GM18508 (cell line): ENCODE measurements at regions not wholly inside any gene's neighbourhood (a gene's known extent, or its start where the extent isn't known, plus 50 kb on each side); places are given as distances from the start of the nearest gene placed in this dataset.

Experiments
- ATAC-seq: cut with Tn5 transposase; IDR thresholded peaks from one replicate; pipeline ENCODE4 v1.9.1; 2021; ENCODE audit warnings: moderate number of reproducible peaks; ENCODE audit not compliant: insufficient read depth, unreplicated experiment

GRCh38 chr3:102595057-102595456 is 160.2 kb downstream of the ZPLD1 start:
- no peak for ATAC-seq

GRCh38 chr3:102599819-102600576 is 165.2 kb downstream of the ZPLD1 start:
- ATAC-seq, result no peak

GRCh38 chr3:102605153-102605552 is 170.3 kb downstream of the ZPLD1 start:
- no peak for ATAC-seq

- ATAC-seq, result no peak
Observed at GRCh38 chr3:102608875-102609274, 174.1 kb downstream of the ZPLD1 start.

GRCh38 chr3:102614021-102614569 is 179.3 kb downstream of the ZPLD1 start:
- ATAC-seq, result no peak

- no peak for ATAC-seq
Observed at GRCh38 chr3:102614585-102614984, 179.8 kb downstream of the ZPLD1 start.

- ATAC-seq, result no peak
Observed at GRCh38 chr3:102617381-102617780, 182.6 kb downstream of the ZPLD1 start.

- ATAC-seq, result no peak
Observed at GRCh38 chr3:102619361-102619760, 184.5 kb downstream of the ZPLD1 start.

- no peak for ATAC-seq
Observed at GRCh38 chr3:102629943-102630342, 195.1 kb downstream of the ZPLD1 start.

GRCh38 chr3:102630531-102630930 is 195.7 kb downstream of the ZPLD1 start:
- no peak for ATAC-seq

- no peak for ATAC-seq
Observed at GRCh38 chr3:102643546-102643945, 208.7 kb downstream of the ZPLD1 start.

GRCh38 chr3:102646557-102646956 is 211.7 kb downstream of the ZPLD1 start:
- ATAC-seq, result no peak

- no peak for ATAC-seq
Observed at GRCh38 chr3:102660653-102661052, 225.8 kb downstream of the ZPLD1 start.

GRCh38 chr3:102661707-102662497 is 227.1 kb downstream of the ZPLD1 start:
- ATAC-seq, result no peak

- ATAC-seq, result no peak
Observed at GRCh38 chr3:102662498-102662772, 227.6 kb downstream of the ZPLD1 start.

- no peak for ATAC-seq
Observed at GRCh38 chr3:102664126-102664525, 229.3 kb downstream of the ZPLD1 start.

- ATAC-seq, result no peak
Observed at GRCh38 chr3:102665183-102665582, 230.4 kb downstream of the ZPLD1 start.

- ATAC-seq, result no peak
Observed at GRCh38 chr3:102668247-102668646, 233.4 kb downstream of the ZPLD1 start.

- ATAC-seq, result no peak
Observed at GRCh38 chr3:102670986-102671385, 236.2 kb downstream of the ZPLD1 start.

- ATAC-seq, result no peak
Observed at GRCh38 chr3:102672305-102672704, 237.5 kb downstream of the ZPLD1 start.

GRCh38 chr3:102673271-102674115 is 238.7 kb downstream of the ZPLD1 start:
- no peak for ATAC-seq
